ENCODE measurements at regions not wholly inside any gene's neighbourhood (a gene's known extent, or its start where the extent isn't known, plus 50 kb on each side); places are given as distances from the start of the nearest gene placed in this dataset.

DNA sequence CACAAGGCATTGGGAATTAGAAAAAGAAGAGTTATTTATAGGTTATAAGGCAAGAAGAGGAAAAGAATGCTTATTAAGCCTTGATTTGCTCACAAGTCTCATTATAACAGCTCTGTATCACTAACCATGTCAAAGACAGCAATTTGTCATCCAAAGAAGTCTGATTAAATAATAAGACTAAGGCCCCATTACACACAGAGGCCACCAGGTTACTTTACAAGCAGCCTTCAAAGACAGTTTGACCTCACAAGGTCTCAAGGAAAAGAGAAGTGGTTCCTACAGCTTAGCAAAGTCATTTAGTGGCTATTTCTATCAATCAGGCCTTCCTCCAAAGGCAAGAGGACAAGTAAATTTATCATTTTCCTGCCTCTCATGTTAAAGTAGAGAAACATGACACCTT lies 188.5 kb downstream of the MBD2 start:
- TF ChIP-seq, protein P1, sequence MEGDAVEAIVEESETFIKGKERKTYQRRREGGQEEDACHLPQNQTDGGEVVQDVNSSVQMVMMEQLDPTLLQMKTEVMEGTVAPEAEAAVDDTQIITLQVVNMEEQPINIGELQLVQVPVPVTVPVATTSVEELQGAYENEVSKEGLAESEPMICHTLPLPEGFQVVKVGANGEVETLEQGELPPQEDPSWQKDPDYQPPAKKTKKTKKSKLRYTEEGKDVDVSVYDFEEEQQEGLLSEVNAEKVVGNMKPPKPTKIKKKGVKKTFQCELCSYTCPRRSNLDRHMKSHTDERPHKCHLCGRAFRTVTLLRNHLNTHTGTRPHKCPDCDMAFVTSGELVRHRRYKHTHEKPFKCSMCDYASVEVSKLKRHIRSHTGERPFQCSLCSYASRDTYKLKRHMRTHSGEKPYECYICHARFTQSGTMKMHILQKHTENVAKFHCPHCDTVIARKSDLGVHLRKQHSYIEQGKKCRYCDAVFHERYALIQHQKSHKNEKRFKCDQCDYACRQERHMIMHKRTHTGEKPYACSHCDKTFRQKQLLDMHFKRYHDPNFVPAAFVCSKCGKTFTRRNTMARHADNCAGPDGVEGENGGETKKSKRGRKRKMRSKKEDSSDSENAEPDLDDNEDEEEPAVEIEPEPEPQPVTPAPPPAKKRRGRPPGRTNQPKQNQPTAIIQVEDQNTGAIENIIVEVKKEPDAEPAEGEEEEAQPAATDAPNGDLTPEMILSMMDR (conservative IDR thresholded peaks at IDR 0.05 in 1 of 2, IDR thresholded peaks at IDR 0.05 in 1 of 2; ENCODE audit: low read depth in 1 of 2, low read length in 2 of 2) = no peak
- no peak for TF ChIP-seq EZH2 (IDR thresholded peaks at IDR 0.05; ENCODE audit: low read length, missing control alignments)
- Histone ChIP-seq H3K4me2 (ENCODE audit: extremely low read depth, insufficient read depth, low read length) (no peak overlapping the region), H3K27me3 (ENCODE audit: control insufficient read depth, insufficient read depth, low read length) (no peaks in the 10 kb centered on the region), H3K9me3 (ENCODE audit: control insufficient read depth, insufficient read depth, low read depth, low read length) (no peaks in the 10 kb centered on the region), H3K4me1 (ENCODE audit: control insufficient read depth, extremely low read depth, insufficient read depth, low read length) (no peaks in the 10 kb centered on the region), H2AFZ (ENCODE audit: low read length) (no peak overlapping the region), H3K79me2 (ENCODE audit: control insufficient read depth, insufficient read depth, low read length) (no peaks in the 10 kb centered on the region), H3K27ac (ENCODE audit: insufficient read depth, low read length) (no peak overlapping the region), H3K9ac (ENCODE audit: insufficient read depth, low read length) (no peak overlapping the region), H4K20me1 (ENCODE audit: control insufficient read depth, extremely low read depth, insufficient read depth, low read length) (no peaks in the 10 kb centered on the region), H3K4me3 (replicated peaks in 1 of 4; ENCODE audit: control extremely low read depth in 1 of 4, insufficient read depth in 1 of 4, low read depth in 3 of 4, low read length in 4 of 4) (no peak overlapping the region), H3K36me3 (ENCODE audit: control insufficient read depth, insufficient read depth, low read length) (no peaks in the 10 kb centered on the region)
- no peak for DNase-seq (ENCODE audit: low read depth in 2 of 2)

DNA sequence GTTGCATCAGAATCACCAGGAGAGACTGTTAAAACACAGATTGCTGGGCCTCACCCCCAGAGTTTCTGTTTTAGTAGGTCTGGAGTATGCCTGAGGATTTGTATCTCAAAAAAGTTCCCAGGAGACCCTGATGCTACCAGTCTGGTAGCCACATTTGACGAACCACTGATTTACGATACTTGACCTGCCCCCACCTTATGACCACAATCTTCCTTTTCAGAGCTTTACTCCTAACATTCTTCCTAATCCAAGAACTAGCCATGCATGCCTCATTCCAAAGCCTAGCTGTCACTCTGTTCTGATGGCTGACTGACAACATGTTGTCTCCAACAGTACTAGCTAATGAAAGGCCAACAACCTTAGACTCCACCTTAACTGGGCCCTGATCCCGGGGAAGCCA lies 191.4 kb downstream of the MBD2 start:
- H3K27me3 ChIP-seq (ENCODE audit: control insufficient read depth, insufficient read depth, low read length) = no peaks in the 10 kb centered on the region
- TF ChIP-seq EZH2 (IDR thresholded peaks at IDR 0.05; ENCODE audit: low read length, missing control alignments) = no peak
- TF ChIP-seq, protein P1 (conservative IDR thresholded peaks at IDR 0.05 in 1 of 2, IDR thresholded peaks at IDR 0.05 in 1 of 2; ENCODE audit: low read depth in 1 of 2, low read length in 2 of 2) = no peak

DNA sequence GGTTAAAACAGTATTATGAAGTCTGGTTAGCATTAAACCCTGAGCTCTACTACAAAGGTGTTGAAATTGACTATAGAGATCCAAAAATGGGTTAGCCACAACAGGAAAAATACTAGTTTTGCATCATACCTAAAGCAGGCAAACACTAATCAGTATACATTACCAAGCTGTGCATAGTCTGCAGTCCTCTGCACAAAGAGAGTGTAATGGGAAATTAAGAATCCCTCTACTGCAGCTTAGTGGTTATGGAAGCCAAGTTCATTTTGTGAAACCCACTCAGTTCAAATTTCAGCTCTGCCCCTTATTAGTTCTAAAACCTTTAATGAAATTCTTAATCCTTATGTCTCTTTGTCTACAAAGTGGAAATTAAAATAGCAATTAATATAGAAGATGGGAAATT lies 192.1 kb downstream of the MBD2 start:
- Histone ChIP-seq H3K27me3 (ENCODE audit: control insufficient read depth, insufficient read depth, low read length) (no peaks in the 10 kb centered on the region), H3K4me1 (ENCODE audit: control insufficient read depth, extremely low read depth, insufficient read depth, low read length) (no peaks in the 10 kb centered on the region), H3K9ac (ENCODE audit: insufficient read depth, low read length) (no peak overlapping the region), H3K4me2 (ENCODE audit: extremely low read depth, insufficient read depth, low read length) (no peak overlapping the region), H3K4me3 (replicated peaks in 1 of 4; ENCODE audit: control extremely low read depth in 1 of 4, insufficient read depth in 1 of 4, low read depth in 3 of 4, low read length in 4 of 4) (no peak overlapping the region), H4K20me1 (ENCODE audit: control insufficient read depth, extremely low read depth, insufficient read depth, low read length) (no peaks in the 10 kb centered on the region), H3K27ac (ENCODE audit: insufficient read depth, low read length) (no peak overlapping the region), H2AFZ (ENCODE audit: low read length) (no peak overlapping the region), H3K36me3 (ENCODE audit: control insufficient read depth, insufficient read depth, low read length) (no peaks in the 10 kb centered on the region), H3K9me3 (ENCODE audit: control insufficient read depth, insufficient read depth, low read depth, low read length) (no peaks in the 10 kb centered on the region), H3K79me2 (ENCODE audit: control insufficient read depth, insufficient read depth, low read length) (no peaks in the 10 kb centered on the region)
- DNase-seq (ENCODE audit: low read depth in 2 of 2) = no peak
- no peak for TF ChIP-seq EZH2 (IDR thresholded peaks at IDR 0.05; ENCODE audit: low read length, missing control alignments)
- TF ChIP-seq, protein P1 (conservative IDR thresholded peaks at IDR 0.05 in 1 of 2, IDR thresholded peaks at IDR 0.05 in 1 of 2; ENCODE audit: low read depth in 1 of 2, low read length in 2 of 2) = no peak

More for the DNA sequence above, 191.4 kb downstream of the MBD2 start:
- Histone ChIP-seq H3K4me3 (replicated peaks in 1 of 4; ENCODE audit: control extremely low read depth in 1 of 4, insufficient read depth in 1 of 4, low read depth in 3 of 4, low read length in 4 of 4) (no peak overlapping the region), H3K9me3 (ENCODE audit: control insufficient read depth, insufficient read depth, low read depth, low read length) (no peaks in the 10 kb centered on the region), H3K9ac (ENCODE audit: insufficient read depth, low read length) (no peak overlapping the region), H3K36me3 (ENCODE audit: control insufficient read depth, insufficient read depth, low read length) (no peaks in the 10 kb centered on the region), H3K79me2 (ENCODE audit: control insufficient read depth, insufficient read depth, low read length) (no peaks in the 10 kb centered on the region), H3K4me2 (ENCODE audit: extremely low read depth, insufficient read depth, low read length) (no peak overlapping the region), H2AFZ (ENCODE audit: low read length) (no peak overlapping the region), H3K4me1 (ENCODE audit: control insufficient read depth, extremely low read depth, insufficient read depth, low read length) (no peaks in the 10 kb centered on the region), H4K20me1 (ENCODE audit: control insufficient read depth, extremely low read depth, insufficient read depth, low read length) (no peaks in the 10 kb centered on the region), H3K27ac (ENCODE audit: insufficient read depth, low read length) (no peak overlapping the region)
- no peak for DNase-seq (ENCODE audit: low read depth in 2 of 2)

All from fibroblast of lung (primary cell).